GM19455 (cell line): ENCODE measurements at regions not wholly inside any gene's neighbourhood (a gene's known extent, or its start where the extent isn't known, plus 50 kb on each side); places are given as distances from the start of the nearest gene placed in this dataset.
"Not testable (repeated sequence)": the region's sequence is repeated elsewhere in the genome, so short reads cannot be mapped to it uniquely, and the experiment has no call there.

ENCODE experiments used
- ATAC-seq: cut with Tn5 transposase; IDR thresholded peaks from one replicate; pipeline ENCODE4 v1.9.1; 2021; ENCODE audit not compliant: unreplicated experiment

DNA sequence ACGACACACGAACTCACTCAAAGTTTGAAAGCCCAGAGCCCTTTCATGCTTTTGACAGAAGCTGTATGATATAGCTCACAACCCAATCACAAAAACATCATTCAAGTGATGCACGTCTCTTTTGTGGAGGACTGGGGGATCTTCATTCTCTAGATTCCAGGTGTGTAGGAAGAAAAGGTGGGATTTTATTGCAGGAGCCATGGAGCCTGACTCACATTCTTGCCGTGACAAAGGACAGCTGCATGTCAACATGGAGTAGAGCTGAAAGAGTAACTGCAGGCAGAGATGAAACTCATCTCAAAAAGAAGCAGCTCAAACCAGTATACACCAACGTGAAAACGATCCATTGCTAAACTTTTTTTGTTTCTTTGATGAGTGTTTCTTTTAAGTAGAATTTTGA lies 50.9 kb upstream of the PDE1A start:
- no peak for ATAC-seq

DNA sequence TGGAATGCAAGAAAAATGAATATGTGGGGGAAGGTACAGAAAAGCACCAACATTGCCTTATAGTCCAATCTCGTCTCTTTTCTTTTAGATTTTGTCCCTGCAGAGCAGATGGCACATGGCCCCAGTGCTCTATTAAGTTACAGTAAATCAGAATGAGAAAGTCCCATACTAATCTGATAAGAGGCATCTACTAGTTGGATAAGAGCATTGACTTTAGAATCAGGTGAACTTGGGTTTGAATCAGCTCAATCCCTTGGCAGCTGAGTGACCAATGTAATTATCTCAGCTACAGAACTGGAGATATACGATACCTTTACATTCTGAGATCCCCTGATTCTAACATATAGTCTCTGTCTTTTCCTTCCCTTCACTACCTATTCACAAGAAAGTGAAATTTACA lies 54.8 kb upstream of the PDE1A start:
- no peak for ATAC-seq

- no peak for ATAC-seq
These were observed 55.7 kb upstream of the PDE1A start for GRCh38 chr2:182482511-182482910.

- ATAC-seq: no peak
These were observed 69.8 kb upstream of the PDE1A start for GRCh38 chr2:182496596-182496995.

GRCh38 chr2:182499706-182500470 lies 73.1 kb upstream of the PDE1A start:
- no peak for ATAC-seq

DNA sequence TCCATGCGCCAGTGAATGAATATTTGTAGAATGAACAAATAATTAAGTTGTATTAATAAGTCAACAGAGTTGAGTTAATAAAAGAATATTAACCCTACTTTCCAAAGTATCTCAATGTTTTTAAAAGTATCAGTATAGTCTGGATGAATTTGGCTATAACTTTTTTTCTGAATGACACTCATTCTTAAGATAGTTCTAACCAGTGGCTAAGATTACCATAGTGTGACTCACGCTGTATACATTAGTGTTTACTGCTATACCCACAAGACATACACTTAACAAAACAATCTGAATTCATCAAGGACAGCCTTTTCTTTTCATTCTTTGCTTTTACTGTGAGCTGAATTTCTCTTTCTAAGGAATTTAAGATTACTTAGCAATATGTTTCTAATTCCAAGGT lies 77.0 kb upstream of the PDE1A start:
- ATAC-seq: no peak

- ATAC-seq: no peak
These were observed 78.1 kb upstream of the PDE1A start for GRCh38 chr2:182504903-182505302.

GRCh38 chr2:182506606-182507005 lies 79.8 kb upstream of the PDE1A start:
- ATAC-seq: no peak

DNA sequence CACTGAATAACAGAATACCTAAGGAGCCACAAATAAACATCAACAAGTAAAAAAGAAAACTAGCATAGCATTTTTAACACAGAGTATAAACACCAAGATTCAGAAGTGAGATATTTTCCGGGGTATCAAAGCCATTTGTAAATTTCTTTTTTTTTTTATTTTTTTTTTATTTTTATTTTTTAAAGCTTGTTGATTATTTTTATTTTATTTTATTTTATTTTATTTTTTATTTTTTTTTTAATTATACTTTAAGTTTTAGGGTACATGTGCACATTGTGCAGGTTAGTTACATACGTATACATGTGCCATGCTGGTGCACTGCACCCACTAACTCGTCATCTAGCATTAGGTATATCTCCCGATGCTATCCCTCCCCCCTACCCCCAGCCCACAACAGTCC lies 81.7 kb upstream of the PDE1A start:
- ATAC-seq: not testable (repeated sequence)

- no peak for ATAC-seq
These were observed 82.4 kb upstream of the PDE1A start for GRCh38 chr2:182509216-182509615.

GRCh38 chr2:182521453-182522404 lies 94.9 kb upstream of the PDE1A start:
- ATAC-seq: no peak

DNA sequence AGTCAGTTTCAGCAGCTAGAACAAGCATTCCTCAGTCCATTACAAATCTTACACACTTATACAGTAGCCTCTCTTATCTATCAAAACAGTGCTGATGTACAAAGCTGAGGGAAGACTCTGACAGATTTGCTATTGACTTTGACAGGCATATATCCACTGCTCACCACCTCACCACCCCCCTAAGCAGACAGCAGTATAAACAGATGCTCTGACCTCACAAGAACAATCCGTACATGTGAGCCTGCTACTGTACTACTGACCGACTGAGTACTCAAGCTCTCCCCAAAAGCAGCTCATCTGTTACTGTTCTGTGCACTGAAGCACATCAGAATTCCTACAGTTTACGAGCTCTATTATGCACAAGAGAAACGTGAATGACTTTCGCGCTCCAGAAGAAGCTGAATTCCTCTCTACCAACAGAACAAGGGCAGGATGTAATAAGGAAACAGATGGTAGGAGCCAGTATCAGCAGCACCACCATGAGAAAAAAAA lies 95.6 kb upstream of the PDE1A start:
- no peak for ATAC-seq

DNA sequence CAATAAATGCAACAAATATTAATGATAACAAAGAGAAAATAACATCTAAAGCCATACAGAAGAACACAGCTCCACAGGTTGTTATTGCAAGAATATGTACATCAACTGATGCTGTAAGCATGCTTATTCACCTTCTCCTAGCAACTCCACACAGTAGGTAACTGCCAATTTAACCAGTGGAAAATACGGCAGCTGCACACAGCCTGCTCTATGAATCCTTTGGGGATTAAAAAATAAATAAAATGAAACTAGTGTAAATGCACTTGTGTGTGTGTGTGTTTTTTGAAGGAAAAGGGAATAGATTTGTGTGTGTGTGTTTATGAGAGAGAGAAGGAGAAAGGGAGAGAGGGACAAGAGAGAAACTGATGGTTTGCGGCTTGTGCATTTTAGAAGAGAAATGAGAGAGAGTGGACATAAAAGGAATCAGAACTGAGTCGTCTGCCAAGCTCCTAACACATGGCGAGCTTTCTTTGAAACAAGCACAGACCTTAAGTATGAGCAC lies 96.2 kb upstream of the PDE1A start:
- no peak for ATAC-seq

GRCh38 chr2:182530636-182531035 lies 103.8 kb upstream of the PDE1A start:
- ATAC-seq: no peak

GRCh38 chr2:182540252-182540651 lies 113.4 kb upstream of the PDE1A start:
- no peak for ATAC-seq

GRCh38 chr2:182541268-182541667 lies 114.4 kb upstream of the PDE1A start:
- peak; percentile 48 for ATAC-seq

DNA sequence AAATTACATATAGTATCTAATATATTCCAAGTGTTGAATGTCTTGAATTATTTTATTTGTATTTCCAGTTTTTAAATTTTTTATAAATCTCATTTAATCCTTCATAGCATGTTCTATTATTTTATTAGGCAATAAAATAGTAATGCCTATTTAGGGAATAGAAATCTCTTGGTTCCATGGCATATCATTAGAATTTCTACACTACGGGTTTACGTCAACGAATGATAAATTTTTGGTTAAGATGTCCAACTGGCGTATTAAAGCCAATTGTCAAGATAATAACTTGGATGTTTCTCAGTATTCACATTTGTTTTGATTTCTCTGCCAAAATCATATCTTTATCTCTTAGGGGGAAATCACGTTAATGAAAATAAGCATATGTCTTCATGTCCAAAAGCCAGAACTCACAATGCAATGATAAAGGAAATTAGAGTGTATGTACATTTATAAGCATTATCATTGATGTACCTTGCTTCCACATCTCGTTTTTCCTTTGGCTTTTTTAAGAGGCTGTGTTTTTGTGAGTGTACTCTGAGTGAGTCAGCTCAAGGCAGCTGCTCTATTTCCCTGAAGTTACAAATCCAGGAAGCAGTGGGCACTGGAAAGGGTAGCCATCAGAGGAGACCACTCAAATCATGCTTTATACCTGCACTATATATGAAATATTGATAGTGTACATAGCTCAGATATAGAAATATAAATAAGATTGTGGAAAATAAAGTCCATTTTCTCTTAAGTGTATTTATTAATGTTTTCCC lies 115.8 kb upstream of the PDE1A start:
- no peak for ATAC-seq

DNA sequence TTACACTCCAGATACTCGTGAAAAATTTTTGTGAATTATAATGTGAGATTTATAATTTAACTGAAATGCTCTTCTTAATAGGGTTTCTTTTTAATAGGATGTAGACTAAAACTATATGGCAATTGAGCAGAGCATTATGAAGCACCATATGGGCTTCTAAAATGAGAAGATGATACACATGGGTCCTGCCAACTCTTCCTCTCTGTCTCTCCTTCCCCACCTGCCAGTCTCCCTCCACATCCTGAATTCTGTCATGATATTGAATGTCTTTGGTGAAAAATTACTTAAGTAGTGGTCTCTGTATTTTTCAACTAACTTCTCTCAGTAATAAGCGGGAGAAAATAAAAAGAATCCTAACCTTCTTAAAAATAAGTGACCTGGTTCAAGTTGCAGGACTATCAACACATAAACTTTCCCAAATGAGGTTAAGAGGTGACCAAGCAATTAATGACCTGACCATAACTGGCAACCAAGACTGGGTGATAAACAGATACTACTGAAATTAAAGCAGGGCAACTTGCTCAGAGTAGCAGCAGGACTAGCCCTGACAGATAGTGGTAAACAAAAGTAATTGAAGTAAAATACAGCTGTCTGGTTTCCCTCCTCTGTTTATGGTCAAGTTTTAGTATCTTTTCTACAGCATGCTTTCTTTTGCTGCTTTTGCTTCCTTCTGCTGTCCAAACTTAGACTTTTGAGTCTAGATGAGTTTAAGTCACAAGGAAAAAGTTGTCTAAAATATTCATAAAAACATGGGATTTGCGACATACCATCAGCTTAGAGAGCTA lies 117.1 kb upstream of the PDE1A start:
- ATAC-seq: no peak

DNA sequence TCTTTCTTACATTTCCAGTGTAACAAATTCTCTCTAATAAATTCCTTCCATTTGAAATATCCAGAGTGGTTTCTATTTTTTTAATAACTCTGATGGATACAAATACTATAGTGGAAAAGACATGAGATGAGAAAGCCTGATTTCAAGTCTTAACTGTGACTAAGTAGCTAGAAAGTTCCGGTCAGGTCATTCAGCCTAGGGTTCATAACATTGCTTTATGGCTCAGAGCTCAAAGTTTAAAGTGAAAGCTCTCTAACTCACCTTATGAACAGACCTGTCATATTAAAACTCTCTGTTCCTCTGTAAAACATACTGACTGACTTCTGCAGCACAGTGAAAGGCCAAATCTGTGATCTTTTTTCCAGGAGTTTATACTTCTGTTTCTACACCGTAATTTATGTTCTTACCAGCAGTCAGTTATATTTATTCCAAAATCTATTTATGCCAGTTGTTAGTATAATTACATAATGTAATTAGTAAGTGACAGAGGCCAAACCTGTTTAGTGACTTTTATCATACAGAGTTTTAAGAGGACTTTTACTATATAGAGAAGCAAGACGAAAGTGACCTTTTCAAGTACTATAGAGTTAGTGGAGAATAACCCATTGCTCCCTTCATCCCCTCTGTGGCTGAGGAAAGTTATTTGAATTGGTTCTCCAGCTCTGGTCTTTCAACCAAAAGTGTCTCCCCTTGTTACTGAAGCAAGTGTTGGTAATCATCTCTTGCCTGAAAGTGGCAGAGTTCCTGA lies 118.8 kb upstream of the PDE1A start:
- ATAC-seq: peak; percentile 75
